ENCODE measurements at regions not wholly inside any gene's neighbourhood (a gene's known extent, or its start where the extent isn't known, plus 50 kb on each side); places are given as distances from the start of the nearest gene placed in this dataset.
"Not testable (repeated sequence)": the region's sequence is repeated elsewhere in the genome, so short reads cannot be mapped to it uniquely, and the experiment has no call there.

GRCh38 chr6:12614456-12614855 lies 102.1 kb upstream of the PHACTR1 start:
- no peaks in the 10 kb centered on the region for H3K36me3 ChIP-seq (ENCODE audit: control insufficient read depth in 2 of 2, insufficient read depth in 2 of 2, low read length in 2 of 2)
- H3K9ac ChIP-seq (ENCODE audit: low read length in 2 of 2) = no peak overlapping the region
- no peaks in the 10 kb centered on the region for H3K9me3 ChIP-seq (ENCODE audit: control insufficient read depth in 2 of 2, low read length in 2 of 2)
- H3K27me3 ChIP-seq (ENCODE audit: control insufficient read depth in 1 of 2, insufficient read depth in 2 of 2, low read length in 2 of 2) = no peaks in the 10 kb centered on the region
- H3K4me1 ChIP-seq (ENCODE audit: control insufficient read depth, insufficient read depth, low read length) = no peaks in the 10 kb centered on the region
- H3K4me3 ChIP-seq (ENCODE audit: low read length in 2 of 2) = no peak overlapping the region
- no peak overlapping the region for H3K27ac ChIP-seq (ENCODE audit: low read length)

- Histone ChIP-seq H3K27ac (ENCODE audit: low read length) (no peak overlapping the region), H3K4me3 (ENCODE audit: low read length in 2 of 2) (no peak overlapping the region)
Measured at GRCh38 chr6:12618296-12618695, 98.3 kb upstream of the PHACTR1 start.

GRCh38 chr6:12621754-12622153 lies 94.8 kb upstream of the PHACTR1 start:
- Histone ChIP-seq H3K27me3 (ENCODE audit: control insufficient read depth in 1 of 2, insufficient read depth in 2 of 2, low read length in 2 of 2) (no peaks in the 10 kb centered on the region), H3K9ac (ENCODE audit: low read length in 2 of 2) (no peak overlapping the region), H3K4me3 (ENCODE audit: low read length in 2 of 2) (no peak overlapping the region), H3K27ac (ENCODE audit: low read length) (no peak overlapping the region), H3K36me3 (ENCODE audit: control insufficient read depth in 2 of 2, insufficient read depth in 2 of 2, low read length in 2 of 2) (no peaks in the 10 kb centered on the region), H3K4me1 (ENCODE audit: control insufficient read depth, insufficient read depth, low read length) (no peaks in the 10 kb centered on the region), H3K9me3 (ENCODE audit: control insufficient read depth in 2 of 2, low read length in 2 of 2) (no peaks in the 10 kb centered on the region)

More at GRCh38 chr6:12618296-12618695, 98.3 kb upstream of the PHACTR1 start:
- Histone ChIP-seq H3K9ac (ENCODE audit: low read length in 2 of 2) (no peak overlapping the region), H3K4me1 (ENCODE audit: control insufficient read depth, insufficient read depth, low read length) (no peaks in the 10 kb centered on the region), H3K27me3 (ENCODE audit: control insufficient read depth in 1 of 2, insufficient read depth in 2 of 2, low read length in 2 of 2) (no peaks in the 10 kb centered on the region), H3K36me3 (ENCODE audit: control insufficient read depth in 2 of 2, insufficient read depth in 2 of 2, low read length in 2 of 2) (no peaks in the 10 kb centered on the region), H3K9me3 (ENCODE audit: control insufficient read depth in 2 of 2, low read length in 2 of 2) (no peaks in the 10 kb centered on the region)

- H3K9ac ChIP-seq (ENCODE audit: low read length in 2 of 2) = no peak overlapping the region
- no peaks in the 10 kb centered on the region for H3K4me1 ChIP-seq (ENCODE audit: control insufficient read depth, insufficient read depth, low read length)
- H3K9me3 ChIP-seq (ENCODE audit: control insufficient read depth in 2 of 2, low read length in 2 of 2) = no peaks in the 10 kb centered on the region
- H3K36me3 ChIP-seq (ENCODE audit: control insufficient read depth in 2 of 2, insufficient read depth in 2 of 2, low read length in 2 of 2) = no peaks in the 10 kb centered on the region
- H3K27ac ChIP-seq (ENCODE audit: low read length) = no peak overlapping the region
- no peak overlapping the region for H3K4me3 ChIP-seq (ENCODE audit: low read length in 2 of 2)
- no peaks in the 10 kb centered on the region for H3K27me3 ChIP-seq (ENCODE audit: control insufficient read depth in 1 of 2, insufficient read depth in 2 of 2, low read length in 2 of 2)
Measured at GRCh38 chr6:12622566-12622965, 94.0 kb upstream of the PHACTR1 start.

- Histone ChIP-seq H3K4me3 (ENCODE audit: low read length in 2 of 2) (no peak overlapping the region), H3K9ac (ENCODE audit: low read length in 2 of 2) (no peak overlapping the region), H3K27ac (ENCODE audit: low read length) (no peak overlapping the region), H3K4me1 (ENCODE audit: control insufficient read depth, insufficient read depth, low read length) (no peaks in the 10 kb centered on the region), H3K27me3 (ENCODE audit: control insufficient read depth in 1 of 2, insufficient read depth in 2 of 2, low read length in 2 of 2) (no peaks in the 10 kb centered on the region), H3K9me3 (ENCODE audit: control insufficient read depth in 2 of 2, low read length in 2 of 2) (no peaks in the 10 kb centered on the region), H3K36me3 (ENCODE audit: control insufficient read depth in 2 of 2, insufficient read depth in 2 of 2, low read length in 2 of 2) (no peaks in the 10 kb centered on the region)
Measured at GRCh38 chr6:12624142-12624837, 92.3 kb upstream of the PHACTR1 start.

GRCh38 chr6:12627053-12627452 lies 89.5 kb upstream of the PHACTR1 start:
- no peaks in the 10 kb centered on the region for H3K4me1 ChIP-seq (ENCODE audit: control insufficient read depth, insufficient read depth, low read length)
- H3K36me3 ChIP-seq (ENCODE audit: control insufficient read depth in 2 of 2, insufficient read depth in 2 of 2, low read length in 2 of 2) = no peaks in the 10 kb centered on the region
- H3K27ac ChIP-seq (ENCODE audit: low read length) = no peak overlapping the region
- H3K4me3 ChIP-seq (ENCODE audit: low read length in 2 of 2) = no peak overlapping the region
- H3K27me3 ChIP-seq (ENCODE audit: control insufficient read depth in 1 of 2, insufficient read depth in 2 of 2, low read length in 2 of 2) = no peaks in the 10 kb centered on the region
- H3K9ac ChIP-seq (ENCODE audit: low read length in 2 of 2) = no peak overlapping the region
- H3K9me3 ChIP-seq (ENCODE audit: control insufficient read depth in 2 of 2, low read length in 2 of 2) = no peaks in the 10 kb centered on the region

GRCh38 chr6:12628327-12628726 lies 88.2 kb upstream of the PHACTR1 start:
- Histone ChIP-seq H3K27me3 (ENCODE audit: control insufficient read depth in 1 of 2, insufficient read depth in 2 of 2, low read length in 2 of 2) (no peaks in the 10 kb centered on the region), H3K36me3 (ENCODE audit: control insufficient read depth in 2 of 2, insufficient read depth in 2 of 2, low read length in 2 of 2) (no peaks in the 10 kb centered on the region), H3K27ac (ENCODE audit: low read length) (no peak overlapping the region), H3K4me1 (ENCODE audit: control insufficient read depth, insufficient read depth, low read length) (no peaks in the 10 kb centered on the region), H3K9me3 (ENCODE audit: control insufficient read depth in 2 of 2, low read length in 2 of 2) (no peaks in the 10 kb centered on the region), H3K4me3 (ENCODE audit: low read length in 2 of 2) (no peak overlapping the region), H3K9ac (ENCODE audit: low read length in 2 of 2) (no peak overlapping the region)

GRCh38 chr6:12633746-12634145 lies 82.8 kb upstream of the PHACTR1 start:
- H3K4me3 ChIP-seq (ENCODE audit: low read length in 2 of 2); H3K9ac ChIP-seq (ENCODE audit: low read length in 2 of 2); H3K27me3 ChIP-seq (ENCODE audit: control insufficient read depth in 1 of 2, insufficient read depth in 2 of 2, low read length in 2 of 2); H3K36me3 ChIP-seq (ENCODE audit: control insufficient read depth in 2 of 2, insufficient read depth in 2 of 2, low read length in 2 of 2); H3K27ac ChIP-seq (ENCODE audit: low read length); H3K4me1 ChIP-seq (ENCODE audit: control insufficient read depth, insufficient read depth, low read length); H3K9me3 ChIP-seq (ENCODE audit: control insufficient read depth in 2 of 2, low read length in 2 of 2): not testable (repeated sequence)

- Histone ChIP-seq H3K9me3 (ENCODE audit: control insufficient read depth in 2 of 2, low read length in 2 of 2) (no peaks in the 10 kb centered on the region), H3K27ac (ENCODE audit: low read length) (no peak overlapping the region), H3K9ac (ENCODE audit: low read length in 2 of 2) (no peak overlapping the region), H3K4me3 (ENCODE audit: low read length in 2 of 2) (no peak overlapping the region), H3K27me3 (ENCODE audit: control insufficient read depth in 1 of 2, insufficient read depth in 2 of 2, low read length in 2 of 2) (no peaks in the 10 kb centered on the region), H3K36me3 (ENCODE audit: control insufficient read depth in 2 of 2, insufficient read depth in 2 of 2, low read length in 2 of 2) (no peaks in the 10 kb centered on the region), H3K4me1 (ENCODE audit: control insufficient read depth, insufficient read depth, low read length) (no peaks in the 10 kb centered on the region)
Measured at GRCh38 chr6:12635375-12635774, 81.2 kb upstream of the PHACTR1 start.

GRCh38 chr6:12635813-12636212 lies 80.8 kb upstream of the PHACTR1 start:
- Histone ChIP-seq H3K4me3 (ENCODE audit: low read length in 2 of 2) (no peak overlapping the region), H3K36me3 (ENCODE audit: control insufficient read depth in 2 of 2, insufficient read depth in 2 of 2, low read length in 2 of 2) (no peaks in the 10 kb centered on the region), H3K4me1 (ENCODE audit: control insufficient read depth, insufficient read depth, low read length) (no peaks in the 10 kb centered on the region), H3K9ac (ENCODE audit: low read length in 2 of 2) (no peak overlapping the region), H3K27ac (ENCODE audit: low read length) (no peak overlapping the region), H3K9me3 (ENCODE audit: control insufficient read depth in 2 of 2, low read length in 2 of 2) (no peaks in the 10 kb centered on the region), H3K27me3 (ENCODE audit: control insufficient read depth in 1 of 2, insufficient read depth in 2 of 2, low read length in 2 of 2) (no peaks in the 10 kb centered on the region)

- no peaks in the 10 kb centered on the region for H3K27me3 ChIP-seq (ENCODE audit: control insufficient read depth in 1 of 2, insufficient read depth in 2 of 2, low read length in 2 of 2)
- H3K9ac ChIP-seq (ENCODE audit: low read length in 2 of 2) = no peak overlapping the region
- no peaks in the 10 kb centered on the region for H3K9me3 ChIP-seq (ENCODE audit: control insufficient read depth in 2 of 2, low read length in 2 of 2)
- H3K36me3 ChIP-seq (ENCODE audit: control insufficient read depth in 2 of 2, insufficient read depth in 2 of 2, low read length in 2 of 2) = no peaks in the 10 kb centered on the region
- no peaks in the 10 kb centered on the region for H3K4me1 ChIP-seq (ENCODE audit: control insufficient read depth, insufficient read depth, low read length)
- no peak overlapping the region for H3K27ac ChIP-seq (ENCODE audit: low read length)
- no peak overlapping the region for H3K4me3 ChIP-seq (ENCODE audit: low read length in 2 of 2)
Measured at GRCh38 chr6:12636336-12636735, 80.2 kb upstream of the PHACTR1 start.

All from stomach smooth muscle (tissue), 2 donors.